ENCODE measurements at regions not wholly inside any gene's neighbourhood (a gene's known extent, or its start where the extent isn't known, plus 50 kb on each side); places are given as distances from the start of the nearest gene placed in this dataset.

GRCh38 chr1:177809819-177810218, 160.0 kb downstream of the SEC16B start:
- TF ChIP-seq, protein P1, sequence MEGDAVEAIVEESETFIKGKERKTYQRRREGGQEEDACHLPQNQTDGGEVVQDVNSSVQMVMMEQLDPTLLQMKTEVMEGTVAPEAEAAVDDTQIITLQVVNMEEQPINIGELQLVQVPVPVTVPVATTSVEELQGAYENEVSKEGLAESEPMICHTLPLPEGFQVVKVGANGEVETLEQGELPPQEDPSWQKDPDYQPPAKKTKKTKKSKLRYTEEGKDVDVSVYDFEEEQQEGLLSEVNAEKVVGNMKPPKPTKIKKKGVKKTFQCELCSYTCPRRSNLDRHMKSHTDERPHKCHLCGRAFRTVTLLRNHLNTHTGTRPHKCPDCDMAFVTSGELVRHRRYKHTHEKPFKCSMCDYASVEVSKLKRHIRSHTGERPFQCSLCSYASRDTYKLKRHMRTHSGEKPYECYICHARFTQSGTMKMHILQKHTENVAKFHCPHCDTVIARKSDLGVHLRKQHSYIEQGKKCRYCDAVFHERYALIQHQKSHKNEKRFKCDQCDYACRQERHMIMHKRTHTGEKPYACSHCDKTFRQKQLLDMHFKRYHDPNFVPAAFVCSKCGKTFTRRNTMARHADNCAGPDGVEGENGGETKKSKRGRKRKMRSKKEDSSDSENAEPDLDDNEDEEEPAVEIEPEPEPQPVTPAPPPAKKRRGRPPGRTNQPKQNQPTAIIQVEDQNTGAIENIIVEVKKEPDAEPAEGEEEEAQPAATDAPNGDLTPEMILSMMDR (IDR thresholded peaks at IDR 0.05; ENCODE audit: insufficient read depth, low read length): no peak
- TF ChIP-seq, protein P2, sequence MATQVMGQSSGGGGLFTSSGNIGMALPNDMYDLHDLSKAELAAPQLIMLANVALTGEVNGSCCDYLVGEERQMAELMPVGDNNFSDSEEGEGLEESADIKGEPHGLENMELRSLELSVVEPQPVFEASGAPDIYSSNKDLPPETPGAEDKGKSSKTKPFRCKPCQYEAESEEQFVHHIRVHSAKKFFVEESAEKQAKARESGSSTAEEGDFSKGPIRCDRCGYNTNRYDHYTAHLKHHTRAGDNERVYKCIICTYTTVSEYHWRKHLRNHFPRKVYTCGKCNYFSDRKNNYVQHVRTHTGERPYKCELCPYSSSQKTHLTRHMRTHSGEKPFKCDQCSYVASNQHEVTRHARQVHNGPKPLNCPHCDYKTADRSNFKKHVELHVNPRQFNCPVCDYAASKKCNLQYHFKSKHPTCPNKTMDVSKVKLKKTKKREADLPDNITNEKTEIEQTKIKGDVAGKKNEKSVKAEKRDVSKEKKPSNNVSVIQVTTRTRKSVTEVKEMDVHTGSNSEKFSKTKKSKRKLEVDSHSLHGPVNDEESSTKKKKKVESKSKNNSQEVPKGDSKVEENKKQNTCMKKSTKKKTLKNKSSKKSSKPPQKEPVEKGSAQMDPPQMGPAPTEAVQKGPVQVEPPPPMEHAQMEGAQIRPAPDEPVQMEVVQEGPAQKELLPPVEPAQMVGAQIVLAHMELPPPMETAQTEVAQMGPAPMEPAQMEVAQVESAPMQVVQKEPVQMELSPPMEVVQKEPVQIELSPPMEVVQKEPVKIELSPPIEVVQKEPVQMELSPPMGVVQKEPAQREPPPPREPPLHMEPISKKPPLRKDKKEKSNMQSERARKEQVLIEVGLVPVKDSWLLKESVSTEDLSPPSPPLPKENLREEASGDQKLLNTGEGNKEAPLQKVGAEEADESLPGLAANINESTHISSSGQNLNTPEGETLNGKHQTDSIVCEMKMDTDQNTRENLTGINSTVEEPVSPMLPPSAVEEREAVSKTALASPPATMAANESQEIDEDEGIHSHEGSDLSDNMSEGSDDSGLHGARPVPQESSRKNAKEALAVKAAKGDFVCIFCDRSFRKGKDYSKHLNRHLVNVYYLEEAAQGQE (IDR thresholded peaks at IDR 0.05; ENCODE audit: insufficient replicate concordance, low read depth): no peak
- no peak for TF ChIP-seq POLR2AphosphoS5 (IDR thresholded peaks at IDR 0.05; ENCODE audit: low read depth)
